H9 (cell line): ENCODE measurements at regions not wholly inside any gene's neighbourhood (a gene's known extent, or its start where the extent isn't known, plus 50 kb on each side); places are given as distances from the start of the nearest gene placed in this dataset.

Experiments
- DNase-seq: peaks from one replicate; pipeline ENCODE4 v3.0.0-alpha.2; 2017
- H2AFZ ChIP-seq: one replicate; pipeline ENCODE4 v1.6.1; 2013; ENCODE audit warnings: mild to moderate bottlenecking, low read length, control low read depth, moderate library complexity
- H2AK5ac ChIP-seq: 2 replicates; pipeline ENCODE4 v1.6.1; 2013; ENCODE audit warnings: low read length, control low read depth, mixed read lengths; ENCODE audit not compliant: insufficient read length
- H2BK120ac ChIP-seq: one replicate; pipeline ENCODE4 v1.6.1; 2013; ENCODE audit warnings: low read depth, mild to moderate bottlenecking, low read length, control low read depth, inconsistent platforms; ENCODE audit not compliant: poor library complexity, severe bottlenecking
- H2BK12ac ChIP-seq: 2 replicates; pipeline ENCODE4 v1.6.1; 2013; ENCODE audit warnings: low read length, control low read depth, mixed read lengths, low read depth; ENCODE audit not compliant: insufficient read length
- H2BK15ac ChIP-seq: 2 replicates; pipeline ENCODE4 v1.6.1; 2013; ENCODE audit warnings: low read depth, low read length, control low read depth
- H2BK20ac ChIP-seq: one replicate; pipeline ENCODE4 v1.6.1; 2013; ENCODE audit warnings: low read depth, mild to moderate bottlenecking, low read length, control low read depth, inconsistent platforms; ENCODE audit not compliant: poor library complexity, severe bottlenecking
- H2BK5ac ChIP-seq: 2 replicates; pipeline ENCODE4 v1.6.1; 2013; ENCODE audit warnings: low read length, control low read depth, mixed read lengths; ENCODE audit not compliant: insufficient read length
- H3K14ac ChIP-seq: 2 replicates; pipeline ENCODE4 v1.6.1; 2013; ENCODE audit warnings: low read length, control low read depth; ENCODE audit not compliant: insufficient read depth
- H3K18ac ChIP-seq: 2 replicates; pipeline ENCODE4 v1.6.1; 2013; ENCODE audit warnings: low read depth, mild to moderate bottlenecking, mixed read lengths, low read length, control low read depth; ENCODE audit not compliant: insufficient read length
- H3K23ac ChIP-seq: 2 replicates; pipeline ENCODE4 v1.6.1; 2013; ENCODE audit warnings: low read length, control low read depth, mixed read lengths, low read depth; ENCODE audit not compliant: insufficient read length
- H3K23me2 ChIP-seq: 2 replicates; pipeline ENCODE4 v1.6.1; 2013; ENCODE audit warnings: low read depth, mild to moderate bottlenecking, mixed read lengths, low read length, control low read depth; ENCODE audit not compliant: insufficient read length, poor library complexity, severe bottlenecking
- H3K27ac ChIP-seq: 2 replicates; pipeline ENCODE4 v1.5.1; 2013; ENCODE audit warnings: low read length, control low read depth, mixed read lengths, low read depth; ENCODE audit not compliant: insufficient read length
- H3K27me3 ChIP-seq: 2 replicates; pipeline ENCODE4 v1.6.1; 2013; ENCODE audit warnings: low read length, control low read depth, inconsistent platforms; ENCODE audit not compliant: insufficient read depth
- H3K4ac ChIP-seq: 2 replicates; pipeline ENCODE4 v1.6.1; 2013; ENCODE audit warnings: low read depth, mild to moderate bottlenecking, control low read depth, inconsistent platforms, low read length, moderate library complexity
- H3K4me1 ChIP-seq: 2 replicates; pipeline ENCODE4 v1.6.1; 2013; ENCODE audit warnings: low read length, control low read depth, inconsistent platforms; ENCODE audit not compliant: insufficient read depth
- H3K4me2 ChIP-seq: 2 replicates; pipeline ENCODE4 v1.6.1; 2013; ENCODE audit warnings: low read length, control low read depth, mixed read lengths; ENCODE audit not compliant: insufficient read length, insufficient read depth
- H3K56ac ChIP-seq: 2 replicates; pipeline ENCODE4 v1.6.1; 2013; ENCODE audit warnings: low read depth, mild to moderate bottlenecking, mixed read lengths, low read length, control low read depth; ENCODE audit not compliant: insufficient read length
- H3K79me1 ChIP-seq: 2 replicates; pipeline ENCODE4 v1.6.1; 2013; ENCODE audit warnings: low read depth, mild to moderate bottlenecking, moderate library complexity, low read length, control low read depth, inconsistent platforms; ENCODE audit not compliant: insufficient read depth, poor library complexity, severe bottlenecking
- H3K79me2 ChIP-seq: 2 replicates; pipeline ENCODE4 v1.6.1; 2013; ENCODE audit warnings: low read length, control low read depth, inconsistent platforms; ENCODE audit not compliant: insufficient read depth
- H3K9ac ChIP-seq: 2 replicates; pipeline ENCODE4 v1.6.1; 2013; ENCODE audit warnings: low read length, control low read depth, mixed read lengths; ENCODE audit not compliant: insufficient read length; ENCODE audit errors: extremely low read depth
- H3K9me3 ChIP-seq: one replicate; pipeline ENCODE4 v1.6.1; 2013; ENCODE audit warnings: low read depth, low read length, inconsistent platforms; ENCODE audit not compliant: control insufficient read depth
- H3T11ph ChIP-seq: one replicate; pipeline ENCODE4 v1.6.1; 2013; ENCODE audit warnings: mild to moderate bottlenecking, low read length, control low read depth, inconsistent platforms
- H4K20me1 ChIP-seq: one replicate; pipeline ENCODE4 v1.6.1; 2013; ENCODE audit not compliant: control insufficient read depth, insufficient read length, insufficient read depth
- H4K5ac ChIP-seq: 2 replicates; pipeline ENCODE4 v1.6.1; 2013; ENCODE audit warnings: low read depth, mild to moderate bottlenecking, mixed read lengths, low read length, control low read depth; ENCODE audit not compliant: insufficient read length
- H4K8ac ChIP-seq: replicated peaks from 2 replicates; pipeline ENCODE4 v1.6.1; 2013; ENCODE audit warnings: low read length, control low read depth, mixed read lengths, low read depth; ENCODE audit not compliant: insufficient read length
- H4K91ac ChIP-seq: 2 replicates; pipeline ENCODE4 v1.6.1; 2013; ENCODE audit warnings: low read depth, mild to moderate bottlenecking, moderate library complexity, mixed read lengths, low read length, control low read depth; ENCODE audit not compliant: insufficient read length
- H3K27ac Mint-ChIP-seq, 3 experiments: 2 replicates in 2 of 3; 3 replicates in 1 of 3; pipeline ENCODE4 v1.8.0; 2020 to 2021; ENCODE audit warnings: mixed read lengths in 3 of 3, mild to moderate bottlenecking in 1 of 3, moderate library complexity in 1 of 3
- H3K27me3 Mint-ChIP-seq: 2 replicates; pipeline ENCODE4 v1.8.0; 2021; ENCODE audit warnings: low read depth, mild to moderate bottlenecking, moderate library complexity, mixed read lengths
- H3K36me3 Mint-ChIP-seq, 3 experiments: 2 replicates in 2 of 3; 3 replicates in 1 of 3; pipeline ENCODE4 v1.8.0; 2020 to 2021; ENCODE audit warnings: low read depth in 3 of 3, mixed read lengths in 3 of 3; ENCODE audit not compliant: insufficient read depth in 1 of 3
- H3K4me1 Mint-ChIP-seq, 2 experiments: 2 replicates each; pipeline ENCODE4 v1.8.0; 2020; ENCODE audit warnings: mixed read lengths in 2 of 2
- H3K4me3 Mint-ChIP-seq, 2 experiments: 2 replicates in 1 of 2; 3 replicates in 1 of 2; pipeline ENCODE4 v1.8.0; 2020 to 2021; ENCODE audit warnings: mild to moderate bottlenecking in 2 of 2, mixed read lengths in 2 of 2, moderate library complexity in 1 of 2
- H3K9me3 Mint-ChIP-seq, 2 experiments: 2 replicates in 1 of 2; 3 replicates in 1 of 2; pipeline ENCODE4 v1.8.0; 2020; ENCODE audit warnings: mild to moderate bottlenecking in 2 of 2, mixed read lengths in 2 of 2, moderate library complexity in 1 of 2
- WGBS: extraction: QIAGEN DNeasy Blood & Tissue Kit; methylation state at CpG from one replicate; pipeline ENCODE4 v1.1.7; 2013; ENCODE audit warnings: missing lambda C conversion rate, low lambda C conversion rate, mixed read lengths; ENCODE audit not compliant: insufficient read length; ENCODE audit errors: extremely low coverage; 5-methylcytosine and 5-hydroxymethylcytosine counted together
- TF ChIP-seq, protein P1 (sequence below): fragments of 200-600 bp; sonication (generic); conservative IDR thresholded peaks from 3 replicates; pipeline ENCODE4 v1.8.0; 2021; ENCODE audit warnings: antibody characterized with exemption, mild to moderate bottlenecking

DNA sequence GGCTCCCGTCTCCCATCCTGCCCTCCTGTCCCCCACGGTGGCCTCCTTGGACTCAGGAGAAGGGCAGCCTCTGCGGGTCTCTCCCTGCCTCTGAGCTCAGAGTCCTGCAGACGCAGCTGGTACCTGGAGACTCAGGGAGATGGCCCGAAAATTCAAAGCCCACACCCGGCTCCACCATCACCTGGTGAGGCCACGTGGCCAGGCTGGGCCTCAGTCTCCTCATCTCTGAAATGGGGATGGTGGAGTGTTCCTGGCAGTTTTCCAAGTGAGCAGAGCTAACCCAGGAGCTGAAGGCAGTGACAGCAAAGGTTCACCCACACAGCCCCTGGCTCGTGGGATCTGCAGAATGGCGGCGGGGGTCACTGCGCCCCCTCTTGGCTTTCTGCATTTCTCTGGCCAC, 62.1 kb upstream of the RXRA start:
- Histone ChIP-seq H3K23me2 (no peaks in the 10 kb centered on the region), H3K27me3 (no peaks in the 10 kb centered on the region), H2BK15ac (no peak overlapping the region), H3K56ac (no peak overlapping the region), H3K18ac (no peak overlapping the region), H2BK120ac (no peak overlapping the region), H3K23ac (no peak overlapping the region), H4K20me1 (no peaks in the 10 kb centered on the region), H4K8ac (no peak overlapping the region), H3K79me2 (no peaks in the 10 kb centered on the region), H3K4me1 (no peaks in the 10 kb centered on the region), H2BK12ac (no peak overlapping the region), H2BK5ac (no peak overlapping the region), H2BK20ac (no peak overlapping the region), H3K4ac (no peak overlapping the region), H4K91ac (no peak overlapping the region), H3K79me1 (no peaks in the 10 kb centered on the region), H3K9ac (no peak overlapping the region), H3T11ph (no peak overlapping the region), H3K27ac (no peak overlapping the region), H3K4me2 (no peak overlapping the region), H2AK5ac (no peak overlapping the region), H4K5ac (no peak overlapping the region), H3K9me3 (no peaks in the 10 kb centered on the region), H2AFZ (no peak overlapping the region), H3K14ac (no peak overlapping the region)
- TF ChIP-seq, protein P1, sequence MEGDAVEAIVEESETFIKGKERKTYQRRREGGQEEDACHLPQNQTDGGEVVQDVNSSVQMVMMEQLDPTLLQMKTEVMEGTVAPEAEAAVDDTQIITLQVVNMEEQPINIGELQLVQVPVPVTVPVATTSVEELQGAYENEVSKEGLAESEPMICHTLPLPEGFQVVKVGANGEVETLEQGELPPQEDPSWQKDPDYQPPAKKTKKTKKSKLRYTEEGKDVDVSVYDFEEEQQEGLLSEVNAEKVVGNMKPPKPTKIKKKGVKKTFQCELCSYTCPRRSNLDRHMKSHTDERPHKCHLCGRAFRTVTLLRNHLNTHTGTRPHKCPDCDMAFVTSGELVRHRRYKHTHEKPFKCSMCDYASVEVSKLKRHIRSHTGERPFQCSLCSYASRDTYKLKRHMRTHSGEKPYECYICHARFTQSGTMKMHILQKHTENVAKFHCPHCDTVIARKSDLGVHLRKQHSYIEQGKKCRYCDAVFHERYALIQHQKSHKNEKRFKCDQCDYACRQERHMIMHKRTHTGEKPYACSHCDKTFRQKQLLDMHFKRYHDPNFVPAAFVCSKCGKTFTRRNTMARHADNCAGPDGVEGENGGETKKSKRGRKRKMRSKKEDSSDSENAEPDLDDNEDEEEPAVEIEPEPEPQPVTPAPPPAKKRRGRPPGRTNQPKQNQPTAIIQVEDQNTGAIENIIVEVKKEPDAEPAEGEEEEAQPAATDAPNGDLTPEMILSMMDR = no peak
- Mint-ChIP-seq H3K9me3 (no peaks in the 10 kb centered on the region; a peak in 1 of 5 replicates), H3K27ac (no peak overlapping the region), H3K4me1 (peaks cover 13 to 19% of the 10 kb centered on the region in 2 experiments), H3K27me3 (peaks cover 2% of the 10 kb centered on the region; the same call in 1 of the 2 replicates), H3K4me3 (no peak overlapping the region), H3K36me3 (no peaks in the 10 kb centered on the region)
- no CpG with 5 or more reads among the region's 11 CpGs for WGBS
- DNase-seq = no peak
